ENCODE measurements at regions not wholly inside any gene's neighbourhood (a gene's known extent, or its start where the extent isn't known, plus 50 kb on each side); places are given as distances from the start of the nearest gene placed in this dataset.

GRCh38 chr1:195962051-195962450 is 646.2 kb downstream of the KCNT2 start:
- H3K4me1 ChIP-seq (ENCODE audit: insufficient read depth, low read length, poor library complexity, severe bottlenecking): no peaks in the 10 kb centered on the region
- H2AFZ ChIP-seq (ENCODE audit: low read length): no peak overlapping the region
- intact Hi-C loops (cut with micrococcal nuclease; ENCODE audit: unreplicated experiment): no loop called here
- no peaks in the 10 kb centered on the region for H3K9me2 ChIP-seq (ENCODE audit: insufficient read depth, low read length)
- H3K4me3 ChIP-seq (ENCODE audit: low read depth, low read length, poor library complexity, severe bottlenecking): no peak overlapping the region
- no peaks in the 10 kb centered on the region for H3K36me3 ChIP-seq (ENCODE audit: insufficient read depth, low read length)
- H4K20me1 ChIP-seq (ENCODE audit: insufficient read depth, low read length): no peaks in the 10 kb centered on the region
- CTCF ChIA-PET (ENCODE audit: unreplicated experiment): no interaction called here
- BruUV-seq (replicated peaks): no TSS peak
- H3K9me3 ChIP-seq (ENCODE audit: low read length): no peaks in the 10 kb centered on the region
- H3K4me2 ChIP-seq (ENCODE audit: low read length): no peak overlapping the region
- POLR2A ChIA-PET: no interaction called here
- no peak for DNase-seq (ENCODE audit: low spot score)
- no peak overlapping the region for H3K27ac ChIP-seq (ENCODE audit: low read depth, low read length, poor library complexity, severe bottlenecking)
- H3K79me2 ChIP-seq (ENCODE audit: insufficient read depth, low read depth, low read length): no peaks in the 10 kb centered on the region
- TF ChIP-seq CTCF (conservative IDR thresholded peaks at IDR 0.05; ENCODE audit: low read length): no peak
- TF ChIP-seq EZH2phosphoT487 (IDR thresholded peaks at IDR 0.05; ENCODE audit: borderline replicate concordance, low read depth, low read length): no peak

GRCh38 chr1:195960580-195960979 is 647.7 kb downstream of the KCNT2 start:
- H3K79me2 ChIP-seq (ENCODE audit: insufficient read depth, low read depth, low read length): no peaks in the 10 kb centered on the region
- H2AFZ ChIP-seq (ENCODE audit: low read length): no peak overlapping the region
- BruUV-seq (replicated peaks): no TSS peak
- H3K4me1 ChIP-seq (ENCODE audit: insufficient read depth, low read length, poor library complexity, severe bottlenecking): no peaks in the 10 kb centered on the region
- no peaks in the 10 kb centered on the region for H3K9me2 ChIP-seq (ENCODE audit: insufficient read depth, low read length)
- no peak overlapping the region for H3K27ac ChIP-seq (ENCODE audit: low read depth, low read length, poor library complexity, severe bottlenecking)
- H3K36me3 ChIP-seq (ENCODE audit: insufficient read depth, low read length): no peaks in the 10 kb centered on the region
- H4K20me1 ChIP-seq (ENCODE audit: insufficient read depth, low read length): no peaks in the 10 kb centered on the region
- ChIA-PET POLR2A (no interaction called here), CTCF (ENCODE audit: unreplicated experiment) (no interaction called here)
- DNase-seq (ENCODE audit: low spot score): no peak
- intact Hi-C loops (cut with micrococcal nuclease; ENCODE audit: unreplicated experiment): no loop called here
- no peak for TF ChIP-seq EZH2phosphoT487 (IDR thresholded peaks at IDR 0.05; ENCODE audit: borderline replicate concordance, low read depth, low read length)
- no peak for TF ChIP-seq CTCF (conservative IDR thresholded peaks at IDR 0.05; ENCODE audit: low read length)
- H3K4me2 ChIP-seq (ENCODE audit: low read length): no peak overlapping the region
- H3K4me3 ChIP-seq (ENCODE audit: low read depth, low read length, poor library complexity, severe bottlenecking): no peak overlapping the region
- no peaks in the 10 kb centered on the region for H3K9me3 ChIP-seq (ENCODE audit: low read length)

- POLR2A ChIA-PET: interaction anchor here (0.8 kb wide), 1 partner anchor 234 kb away, joined by 6 read pairs; no protein-coding TSS in a partner anchor
- H3K9me3 ChIP-seq (ENCODE audit: low read length): no peaks in the 10 kb centered on the region
- TF ChIP-seq EZH2phosphoT487 (IDR thresholded peaks at IDR 0.05; ENCODE audit: borderline replicate concordance, low read depth, low read length) (no peak), CTCF (conservative IDR thresholded peaks at IDR 0.05; ENCODE audit: low read length) (no peak)
- CTCF ChIA-PET (ENCODE audit: unreplicated experiment): no interaction called here
- no peaks in the 10 kb centered on the region for H3K4me1 ChIP-seq (ENCODE audit: insufficient read depth, low read length, poor library complexity, severe bottlenecking)
- no peak overlapping the region for H3K4me3 ChIP-seq (ENCODE audit: low read depth, low read length, poor library complexity, severe bottlenecking)
- no TSS peak for BruUV-seq (replicated peaks)
- H4K20me1 ChIP-seq (ENCODE audit: insufficient read depth, low read length): no peaks in the 10 kb centered on the region
- no peak overlapping the region for H3K27ac ChIP-seq (ENCODE audit: low read depth, low read length, poor library complexity, severe bottlenecking)
- H3K9me2 ChIP-seq (ENCODE audit: insufficient read depth, low read length): no peaks in the 10 kb centered on the region
- intact Hi-C loops (cut with micrococcal nuclease; ENCODE audit: unreplicated experiment): no loop called here
- no peaks in the 10 kb centered on the region for H3K79me2 ChIP-seq (ENCODE audit: insufficient read depth, low read depth, low read length)
- DNase-seq (ENCODE audit: low spot score): no peak
- H3K4me2 ChIP-seq (ENCODE audit: low read length): no peak overlapping the region
- H3K36me3 ChIP-seq (ENCODE audit: insufficient read depth, low read length): no peaks in the 10 kb centered on the region
- H2AFZ ChIP-seq (ENCODE audit: low read length): no peak overlapping the region
Observed at GRCh38 chr1:195958131-195958530, 650.1 kb downstream of the KCNT2 start.
